ENCODE measurements at regions not wholly inside any gene's neighbourhood (a gene's known extent, or its start where the extent isn't known, plus 50 kb on each side); places are given as distances from the start of the nearest gene placed in this dataset.

- TF ChIP-seq EP300 (IDR thresholded peaks at IDR 0.05) (no peak), POLR2A (IDR thresholded peaks at IDR 0.05) (no peak), CTCF (IDR thresholded peaks at IDR 0.05) (no peak), POLR2AphosphoS5 (IDR thresholded peaks at IDR 0.05) (no peak)
These were observed 287.2 kb upstream of the HS3ST1 start for GRCh38 chr4:11715753-11716521.

Data from sigmoid colon (tissue), 4 donors.